GM23248 (cell line): ENCODE measurements at regions not wholly inside any gene's neighbourhood (a gene's known extent, or its start where the extent isn't known, plus 50 kb on each side); places are given as distances from the start of the nearest gene placed in this dataset.
A peak's percentile ranks its signal among the peaks of the same experiment; 100 is the strongest.

Source experiments
- DNase-seq: peaks from one replicate; pipeline ENCODE4 v3.0.0-alpha.2; 2015
- H2AFZ ChIP-seq: fragments of 200-600 bp; sonication (generic); 2 replicates; pipeline ENCODE4 v1.6.1; 2016; ENCODE audit warnings: antibody characterized with exemption
- H3F3A ChIP-seq: fragments of 200-600 bp; sonication (generic); 2 replicates; pipeline ENCODE4 v1.6.1; 2016; ENCODE audit warnings: mild to moderate bottlenecking, antibody characterized with exemption, mixed run types; ENCODE audit not compliant: insufficient read depth
- H3K27ac ChIP-seq: fragments of 200-600 bp; sonication (generic); 2 replicates; pipeline ENCODE4 v1.5.1; 2016; ENCODE audit warnings: mild to moderate bottlenecking
- H3K27me3 ChIP-seq: fragments of 200-600 bp; sonication (generic); replicated peaks from 2 replicates; pipeline ENCODE4 v1.6.1; 2016; ENCODE audit warnings: mild to moderate bottlenecking; ENCODE audit not compliant: insufficient read depth
- H3K36me3 ChIP-seq: fragments of 200-600 bp; sonication (generic); 2 replicates; pipeline ENCODE4 v1.6.1; 2016; ENCODE audit warnings: low read depth, mild to moderate bottlenecking
- H3K4me1 ChIP-seq: fragments of 200-600 bp; sonication (generic); 2 replicates; pipeline ENCODE4 v1.6.1; 2016; ENCODE audit warnings: mild to moderate bottlenecking; ENCODE audit not compliant: insufficient read depth
- H3K4me2 ChIP-seq: fragments of 200-600 bp; sonication (generic); one replicate; pipeline ENCODE4 v1.6.1; 2016; ENCODE audit warnings: mild to moderate bottlenecking; ENCODE audit not compliant: unreplicated experiment
- H3K4me3 ChIP-seq: fragments of 200-600 bp; sonication (generic); 2 replicates; pipeline ENCODE4 v1.5.1; 2016; ENCODE audit warnings: mild to moderate bottlenecking
- H3K79me2 ChIP-seq: fragments of 200-600 bp; sonication (generic); 2 replicates; pipeline ENCODE4 v1.6.1; 2016; ENCODE audit warnings: mild to moderate bottlenecking; ENCODE audit not compliant: insufficient read depth
- H3K9ac ChIP-seq: fragments of 200-600 bp; sonication (generic); 2 replicates; pipeline ENCODE4 v1.6.1; 2016; ENCODE audit warnings: mild to moderate bottlenecking
- H3K9me2 ChIP-seq: fragments of 200-600 bp; sonication (generic); 2 replicates; pipeline ENCODE4 v1.6.1; 2016; ENCODE audit warnings: mixed run types, mild to moderate bottlenecking, moderate library complexity; ENCODE audit not compliant: insufficient read depth
- H3K9me3 ChIP-seq: fragments of 200-600 bp; sonication (generic); one replicate; pipeline ENCODE4 v1.6.1; 2017; ENCODE audit warnings: low read depth
- H4K20me1 ChIP-seq: fragments of 200-600 bp; sonication (generic); 2 replicates; pipeline ENCODE4 v1.6.0; 2016; ENCODE audit not compliant: insufficient read depth
- EZH2 ChIP-seq: fragments of 200-600 bp; sonication (generic); IDR thresholded peaks from 2 replicates; pipeline ENCODE4 v1.6.1; 2018; ENCODE audit warnings: antibody characterized with exemption, mild to moderate bottlenecking; ENCODE audit not compliant: insufficient read depth, poor library complexity, severe bottlenecking
- EZH2phosphoT487 ChIP-seq: fragments of 200-600 bp; sonication (generic); IDR thresholded peaks from 2 replicates; pipeline ENCODE4 v1.6.1; 2018; ENCODE audit warnings: antibody characterized with exemption, moderate library complexity, mild to moderate bottlenecking, low read depth; ENCODE audit not compliant: insufficient read depth
- WGBS, 2 experiments: methylation state at CpG; one replicate each; pipeline ENCODE4 v1.1.6; 2015 to 2017; ENCODE audit warnings: low lambda C conversion rate in 2 of 2, low coverage in 1 of 2; ENCODE audit errors: missing lambda C conversion rate in 2 of 2; 5-methylcytosine and 5-hydroxymethylcytosine counted together
- in situ Hi-C: fragments of 300-500 bp; cut with MboI; formaldehyde crosslinking; loops from 2 replicates; pipeline ENCODE4 v1.15.0; 2020

GRCh38 chr11:131299598-131300438 lies 70.6 kb upstream of the NTM start:
- Histone ChIP-seq H3K4me2 (no peak overlapping the region), H3K27ac (no peak overlapping the region)
- no peak for TF ChIP-seq EZH2phosphoT487
- TF ChIP-seq EZH2: no peak

GRCh38 chr11:131300439-131300717 lies 70.0 kb upstream of the NTM start:
- H3K4me1 ChIP-seq: no peaks in the 10 kb centered on the region
- no peaks in the 10 kb centered on the region for H3K79me2 ChIP-seq
- in situ Hi-C loops: no loop called here
- no peaks in the 10 kb centered on the region for H4K20me1 ChIP-seq
- TF ChIP-seq EZH2phosphoT487 (no peak), EZH2 (no peak)
- peaks cover 60% of the 10 kb centered on the region for H3K27me3 ChIP-seq
- no peak overlapping the region for H3K27ac ChIP-seq
- no peaks in the 10 kb centered on the region for H3F3A ChIP-seq
- no peak overlapping the region for H3K4me2 ChIP-seq
- H3K36me3 ChIP-seq: no peaks in the 10 kb centered on the region
- no peaks in the 10 kb centered on the region for H3K9me2 ChIP-seq
- DNase-seq: peak; percentile 16
- no peak overlapping the region for H2AFZ ChIP-seq
- H3K4me3 ChIP-seq: no peak overlapping the region
- no peaks in the 10 kb centered on the region for H3K9me3 ChIP-seq
- H3K9ac ChIP-seq: no peak overlapping the region
- WGBS, 2 experiments: 19 to 20% methylated on average over 10 of the region's 10 CpGs

More at GRCh38 chr11:131299598-131300438, 70.6 kb upstream of the NTM start:
- Histone ChIP-seq H3K27me3 (peaks cover 62% of the 10 kb centered on the region), H3K9me2 (no peaks in the 10 kb centered on the region), H3F3A (no peaks in the 10 kb centered on the region), H3K4me1 (no peaks in the 10 kb centered on the region), H3K9ac (no peak overlapping the region), H3K4me3 (no peak overlapping the region), H3K36me3 (no peaks in the 10 kb centered on the region), H2AFZ (no peak overlapping the region), H3K79me2 (no peaks in the 10 kb centered on the region), H3K9me3 (no peaks in the 10 kb centered on the region), H4K20me1 (no peaks in the 10 kb centered on the region)
- WGBS, 2 experiments: 13 to 16% methylated on average over 13 of the region's 13 CpGs
- in situ Hi-C loops: no loop called here
- no peak for DNase-seq

GRCh38 chr11:131301306-131301705 lies 69.1 kb upstream of the NTM start:
- Histone ChIP-seq H3F3A (no peaks in the 10 kb centered on the region), H3K36me3 (no peaks in the 10 kb centered on the region), H2AFZ (no peak overlapping the region), H3K4me1 (no peaks in the 10 kb centered on the region), H4K20me1 (no peaks in the 10 kb centered on the region), H3K4me2 (no peak overlapping the region), H3K27me3 (peaks cover 52% of the 10 kb centered on the region), H3K79me2 (no peaks in the 10 kb centered on the region), H3K9me3 (no peaks in the 10 kb centered on the region), H3K27ac (no peak overlapping the region), H3K9me2 (no peaks in the 10 kb centered on the region), H3K4me3 (no peak overlapping the region), H3K9ac (no peak overlapping the region)
- in situ Hi-C loops: no loop called here
- no peak for DNase-seq
- no peak for TF ChIP-seq EZH2phosphoT487
- no peak for TF ChIP-seq EZH2
- 20 to 32% methylated on average over 5 of the region's 5 CpGs for WGBS, 2 experiments

DNA sequence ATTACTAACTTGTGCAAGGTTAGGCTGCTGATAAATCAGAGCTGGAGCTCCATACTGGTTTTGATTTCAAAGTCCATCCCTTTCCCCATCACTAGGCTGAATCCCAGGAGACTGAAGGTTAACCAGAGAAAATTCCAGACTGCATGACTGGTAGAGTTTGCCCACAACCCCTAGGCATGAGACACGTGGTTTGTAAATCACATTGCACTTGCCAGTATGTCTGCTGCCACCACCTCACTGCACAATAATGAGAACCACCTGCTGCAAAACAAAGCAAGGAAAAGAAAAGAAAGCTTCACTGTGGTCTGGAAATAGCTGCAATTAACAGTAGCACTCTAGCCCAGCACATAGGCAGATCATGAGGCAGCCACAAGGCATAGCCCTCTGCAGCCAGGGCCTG lies 67.6 kb upstream of the NTM start:
- in situ Hi-C loops: no loop called here
- Histone ChIP-seq H3K4me1 (no peaks in the 10 kb centered on the region), H3K27me3 (peaks cover 39% of the 10 kb centered on the region), H3K4me3 (no peak overlapping the region), H4K20me1 (no peaks in the 10 kb centered on the region), H3K9ac (no peak overlapping the region), H3K9me2 (no peaks in the 10 kb centered on the region), H3K9me3 (no peaks in the 10 kb centered on the region), H3K79me2 (no peaks in the 10 kb centered on the region), H3K27ac (no peak overlapping the region), H3F3A (no peaks in the 10 kb centered on the region), H3K4me2 (no peak overlapping the region), H2AFZ (no peak overlapping the region), H3K36me3 (no peaks in the 10 kb centered on the region)
- DNase-seq: peak; percentile 15
- TF ChIP-seq EZH2phosphoT487: no peak
- no peak for TF ChIP-seq EZH2
- WGBS, 2 experiments: 0% methylated on average over 1 of the region's 1 CpG
